Stimulated activated CD8-positive, alpha-beta memory T cell treated with anti-CD3 and anti-CD28 coated beads, Interleukin-15, amount 100 ng/mL, for 4 hours (primary cell): ENCODE measurements at regions not wholly inside any gene's neighbourhood (a gene's known extent, or its start where the extent isn't known, plus 50 kb on each side); places are given as distances from the start of the nearest gene placed in this dataset.
"Not testable (repeated sequence)": the region's sequence is repeated elsewhere in the genome, so short reads cannot be mapped to it uniquely, and the experiment has no call there.

ENCODE experiments used
- DNase-seq, 2 donors: peaks; one replicate each; pipeline ENCODE4 v3.0.0-alpha.2; 2020; ENCODE audit warnings: low read depth in 2 of 2

DNA sequence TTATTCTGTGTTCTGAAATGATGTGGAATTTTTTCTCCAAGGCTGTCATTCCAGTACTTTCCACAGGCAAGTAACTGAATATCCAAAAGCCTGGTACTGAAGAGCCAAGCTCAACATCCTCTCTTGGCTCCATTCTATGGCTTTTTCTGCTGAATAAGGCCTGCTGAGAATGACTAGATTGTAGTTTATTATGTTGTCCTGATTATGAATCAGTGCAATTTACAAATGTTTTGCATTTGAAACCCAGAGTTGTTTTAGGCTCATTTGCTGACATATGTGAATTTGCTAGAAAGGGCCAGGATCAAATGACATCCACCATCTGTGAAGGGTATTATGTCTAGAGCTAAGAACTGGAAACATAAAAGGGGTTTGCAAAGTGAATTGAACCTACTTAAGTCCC is 596.6 kb downstream of the KCTD12 start:
- DNase-seq: no peak

DNA sequence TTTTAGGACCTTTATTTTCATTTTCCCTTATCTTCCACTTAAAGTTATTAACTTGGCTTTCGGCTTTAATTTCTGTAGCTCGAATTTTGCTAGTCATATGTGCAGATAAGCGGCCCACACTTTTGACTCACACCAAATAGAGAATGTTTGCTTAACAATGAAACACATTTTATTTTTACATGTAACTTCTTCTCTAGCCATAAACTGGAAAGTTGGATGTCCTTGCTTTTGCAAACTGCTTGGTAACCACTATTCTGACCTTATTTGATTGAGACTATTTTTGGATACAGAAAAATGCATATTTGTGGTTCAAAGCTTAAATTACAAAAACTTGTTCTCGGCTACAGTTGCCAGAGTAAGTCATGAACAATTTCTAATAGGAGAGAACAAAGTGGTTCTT is 600.0 kb downstream of the KCTD12 start:
- DNase-seq: no peak

DNA sequence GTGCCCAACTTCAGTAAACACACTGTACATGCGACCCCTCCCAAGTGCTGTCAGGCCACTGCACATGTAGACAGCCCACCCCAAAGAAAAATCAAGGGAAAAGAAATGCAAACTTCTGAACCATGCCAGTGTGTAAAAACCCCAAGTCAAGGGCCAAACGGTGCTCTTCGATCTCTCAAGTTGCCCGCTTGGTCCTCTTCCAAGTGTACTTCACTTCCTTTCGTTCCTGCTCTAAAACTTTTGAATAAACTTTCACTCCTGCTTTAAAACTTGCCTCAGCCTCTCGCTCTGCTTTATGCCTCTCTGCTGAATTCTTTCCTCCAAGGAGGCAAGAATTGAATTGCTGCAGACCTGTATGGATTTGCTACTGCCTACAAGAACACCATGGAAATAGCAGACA is 600.7 kb downstream of the KCTD12 start:
- no peak for DNase-seq

DNA sequence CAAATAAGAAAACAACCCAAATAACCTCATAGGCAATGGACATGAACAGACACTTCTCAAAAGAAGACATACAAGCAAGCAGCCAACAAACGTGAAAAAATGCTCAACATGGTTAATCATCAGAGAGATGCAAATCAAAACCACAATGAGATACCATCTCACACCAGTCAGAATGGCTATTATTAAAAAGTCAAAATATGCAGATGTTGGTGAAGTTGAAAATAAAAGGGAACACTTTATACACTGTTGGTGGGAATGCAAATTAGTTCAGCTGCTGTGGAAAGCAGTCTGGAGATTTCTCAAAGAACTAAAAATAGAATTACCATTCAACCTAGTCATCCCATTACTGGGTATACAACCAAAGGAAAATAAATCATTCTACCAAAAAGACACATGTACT is 606.4 kb downstream of the KCTD12 start:
- DNase-seq: not testable (repeated sequence)

DNA sequence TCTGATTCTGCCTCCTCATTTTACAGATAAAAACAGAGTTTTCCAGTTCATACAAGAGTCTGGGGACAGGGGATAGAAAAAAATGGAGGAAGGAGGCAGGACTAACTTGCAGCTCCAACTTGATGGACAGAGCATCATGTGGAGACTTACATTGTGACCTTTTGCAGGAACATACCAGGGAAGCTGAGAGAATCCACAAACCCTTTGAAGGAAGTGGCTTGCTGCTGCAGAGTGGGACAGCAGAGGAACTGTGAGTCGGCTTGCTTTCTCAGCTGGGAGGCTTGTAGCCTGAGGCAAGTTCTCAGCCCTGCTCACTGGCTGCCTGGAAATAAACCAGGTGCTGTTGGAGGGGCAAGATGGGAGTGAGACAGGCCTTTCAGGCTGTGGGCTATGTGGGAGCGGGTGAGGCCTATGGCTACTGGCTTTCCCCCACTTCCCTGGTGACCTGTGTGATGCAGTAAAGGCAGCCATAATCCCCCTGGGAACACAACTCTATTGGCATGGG is 614.4 kb downstream of the KCTD12 start:
- no peak for DNase-seq

DNA sequence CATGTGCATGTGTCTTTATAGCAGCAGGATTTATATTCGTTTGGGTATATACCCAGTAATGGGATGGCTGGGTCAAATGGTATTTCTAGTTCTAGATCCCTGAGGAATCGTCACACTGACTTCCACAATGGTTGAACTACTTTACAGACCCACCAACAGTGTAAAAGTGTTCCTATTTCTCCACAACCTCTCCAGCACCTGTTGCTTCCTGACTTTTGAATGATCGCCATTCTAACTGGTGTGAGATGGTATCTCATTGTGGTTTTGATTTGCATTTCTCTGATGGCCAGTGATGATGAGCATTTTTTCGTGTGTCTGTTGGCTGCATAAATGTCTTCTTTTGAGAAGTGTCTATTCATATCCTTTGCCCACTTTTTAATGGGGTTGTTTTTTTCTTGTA is 617.9 kb downstream of the KCTD12 start:
- not testable (repeated sequence) for DNase-seq

DNA sequence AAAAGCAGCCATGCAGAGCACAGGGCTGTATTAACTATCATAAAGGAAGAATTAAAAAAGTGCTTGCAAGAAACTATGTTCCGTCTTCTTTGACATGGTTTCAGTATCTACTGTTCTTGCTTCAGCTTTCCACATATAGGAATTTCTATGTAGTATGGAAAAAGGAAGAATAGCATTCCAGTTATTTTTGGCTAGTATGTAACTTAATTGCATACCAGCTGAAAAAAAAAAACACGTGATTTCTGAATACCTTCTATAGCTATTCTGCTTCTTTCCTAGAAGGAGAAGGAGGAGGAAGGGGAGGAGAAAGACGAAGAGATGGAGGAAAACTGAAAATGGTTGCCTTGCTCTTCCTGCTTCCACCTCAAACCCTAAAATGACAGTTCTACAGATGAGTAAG is 619.0 kb downstream of the KCTD12 start:
- DNase-seq: no peak

DNA sequence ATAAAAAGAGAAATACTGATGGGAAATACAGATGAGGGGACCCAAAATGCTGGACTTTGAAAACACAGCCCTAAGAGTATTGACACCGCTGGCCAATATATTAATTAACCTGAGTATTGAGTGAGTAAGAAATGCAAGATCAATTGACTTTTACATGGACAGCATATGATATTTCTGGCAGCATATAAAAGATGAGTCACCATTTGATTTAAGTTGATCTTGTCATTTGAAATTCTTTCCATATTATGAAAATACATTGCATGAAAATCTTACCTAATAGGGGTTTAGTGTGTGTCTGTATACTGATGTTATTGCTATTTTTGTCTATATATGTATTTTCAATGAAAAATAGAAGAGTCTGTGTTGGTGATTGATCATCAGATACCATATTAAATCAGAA is 619.6 kb downstream of the KCTD12 start:
- no peak for DNase-seq

DNA sequence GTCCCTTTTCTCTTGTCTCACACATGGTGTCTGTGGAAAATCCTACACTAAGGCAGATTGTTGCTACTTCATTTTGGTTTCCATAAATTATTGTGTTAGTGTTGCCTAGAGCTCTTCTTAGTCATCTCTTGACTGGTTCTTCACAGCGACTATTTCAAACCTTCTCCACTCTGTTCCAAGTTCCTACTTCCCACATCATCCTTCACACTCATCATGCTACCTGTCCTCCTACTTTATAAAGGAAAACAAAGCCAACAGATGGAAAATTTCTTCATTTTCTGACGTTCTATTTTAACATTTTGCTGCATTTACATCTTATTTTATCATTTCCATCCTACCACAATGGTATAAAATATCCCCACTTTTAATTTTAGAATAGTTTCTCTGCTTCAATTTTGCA is 614.1 kb downstream of the LMO7 start:
- DNase-seq: no peak

DNA sequence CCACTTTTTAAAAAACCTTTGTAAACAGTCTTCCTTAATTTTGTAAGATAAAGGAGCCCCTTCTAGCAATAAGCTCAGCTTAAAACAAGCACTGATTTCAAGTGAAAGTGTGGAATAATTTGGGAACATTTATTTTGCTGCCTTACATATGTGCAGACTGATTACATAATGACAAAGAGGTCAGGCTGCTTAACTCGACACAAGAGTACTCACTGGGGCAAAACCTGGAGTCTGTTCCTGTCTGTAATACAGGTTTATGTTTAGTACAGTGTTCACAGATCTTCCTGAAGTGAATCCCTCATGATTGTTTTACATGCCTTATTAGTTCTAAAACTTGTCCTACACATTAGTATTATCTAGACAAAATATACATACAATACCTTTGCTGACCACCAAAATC is 609.8 kb downstream of the LMO7 start:
- DNase-seq: no peak

DNA sequence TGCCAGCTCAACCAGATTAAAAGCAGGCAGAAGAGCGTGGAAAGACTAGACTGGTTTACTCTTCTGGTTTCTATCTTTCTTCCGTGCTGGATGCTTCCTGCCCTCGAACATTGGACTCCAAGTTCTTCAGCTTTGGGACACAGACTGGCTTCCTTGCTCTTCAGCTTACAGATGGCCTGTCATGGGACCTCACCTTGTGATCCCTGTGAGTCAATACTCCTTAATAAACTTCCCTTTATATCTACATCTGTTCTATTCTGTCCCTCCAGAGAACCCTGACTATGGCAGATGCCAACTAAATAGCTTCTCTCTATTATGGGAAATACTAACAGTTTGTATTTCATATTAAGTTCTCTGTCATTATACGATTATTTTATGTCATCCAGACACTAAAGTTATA is 609.1 kb downstream of the LMO7 start:
- DNase-seq: no peak

DNA sequence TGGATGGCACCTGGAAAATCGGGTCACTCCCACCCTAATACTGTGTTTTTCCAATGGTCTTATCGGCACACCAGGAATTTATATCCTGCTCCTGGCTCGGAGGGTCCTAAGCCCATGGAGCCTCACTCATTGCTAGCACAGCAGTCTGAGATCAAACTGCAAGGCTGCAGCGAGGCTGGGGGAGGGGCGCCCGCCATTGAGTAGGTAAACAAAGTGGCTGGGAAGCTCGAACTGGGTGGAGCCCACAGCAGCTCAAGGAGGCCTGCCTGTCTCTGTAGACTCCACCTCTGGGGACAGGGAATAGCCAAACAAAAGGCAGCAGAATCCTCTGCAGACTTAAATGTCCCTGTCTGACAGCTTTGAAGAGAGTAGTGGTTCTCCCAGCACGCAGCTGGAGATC is 607.0 kb downstream of the LMO7 start:
- not testable (repeated sequence) for DNase-seq

DNA sequence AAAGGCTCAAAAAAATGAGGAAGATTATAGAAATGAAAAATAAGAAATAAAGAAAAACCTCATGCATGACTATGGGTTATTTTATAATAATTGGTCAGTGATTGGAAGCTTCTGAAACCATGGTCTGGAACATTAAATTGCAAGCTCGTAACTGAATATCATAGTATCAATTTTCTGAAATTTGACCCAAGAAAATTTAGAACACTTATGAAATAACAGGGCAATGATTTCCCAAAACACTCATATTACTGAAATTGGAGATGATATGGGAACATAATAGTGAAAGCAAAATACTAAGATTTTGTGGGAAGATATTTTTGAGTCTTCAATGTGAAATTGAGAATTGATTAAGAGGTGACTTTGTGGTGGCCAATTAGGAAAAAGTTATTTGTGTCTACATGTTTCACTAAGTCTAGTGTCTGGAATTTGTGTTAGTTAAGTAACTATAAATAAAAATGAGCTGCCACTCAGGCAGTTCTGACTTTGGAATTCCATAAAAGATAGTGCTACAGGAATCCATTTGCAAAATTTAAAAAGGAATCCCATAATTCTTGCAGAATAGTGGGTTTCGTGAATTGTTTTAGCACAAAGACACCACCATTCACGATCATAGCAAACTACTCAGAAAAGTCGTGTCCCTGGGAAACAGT is 603.0 kb downstream of the LMO7 start:
- no peak for DNase-seq

DNA sequence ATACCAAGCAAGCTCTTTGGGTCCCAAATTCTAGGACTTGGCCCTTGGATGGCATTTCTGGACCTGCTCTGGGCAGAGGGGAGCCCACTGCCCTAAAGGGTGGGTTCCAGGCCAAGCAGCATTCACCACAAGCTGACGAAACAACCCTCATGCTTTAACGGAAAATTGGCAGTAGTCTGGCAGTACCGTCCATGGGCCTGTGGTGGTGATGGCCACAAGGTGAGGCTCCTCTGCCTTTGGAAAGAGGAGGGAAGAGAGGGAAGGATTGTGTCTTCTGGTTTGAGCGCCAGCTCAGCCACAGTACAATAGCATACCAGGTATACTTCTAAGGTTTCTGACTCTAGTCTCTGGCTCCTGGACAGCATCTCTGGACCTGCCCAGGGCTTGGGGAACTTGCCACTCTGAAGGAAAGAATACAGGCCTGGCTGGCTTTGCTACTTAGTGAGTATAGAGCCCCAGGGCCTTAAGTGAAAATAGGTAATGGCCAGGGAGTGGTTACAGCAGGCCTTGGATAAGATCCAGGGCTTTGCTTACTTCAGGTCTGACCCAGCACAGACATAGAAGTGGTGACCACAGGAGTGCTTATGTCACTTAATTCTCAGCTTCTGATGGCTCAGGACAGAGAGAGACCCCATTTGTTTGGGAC is 595.5 kb downstream of the LMO7 start:
- DNase-seq: no peak

DNA sequence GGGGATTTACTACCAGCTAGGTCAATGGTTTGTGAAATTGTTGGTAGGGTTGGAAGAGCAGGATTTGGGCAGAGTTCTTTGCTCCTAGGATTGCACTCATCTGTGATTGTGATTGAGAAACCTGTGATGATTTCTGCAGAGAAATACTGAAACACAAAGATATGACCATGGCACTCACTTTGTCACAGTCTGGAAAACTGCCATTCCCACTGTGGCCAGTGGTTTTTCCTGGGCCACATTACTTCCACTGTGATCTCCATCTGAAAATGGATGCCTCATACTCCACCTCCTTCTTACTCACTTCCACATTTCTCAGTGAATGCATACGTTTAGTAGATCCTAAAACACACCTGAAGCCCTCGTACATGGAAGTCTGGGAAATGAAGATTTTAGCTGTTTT is 593.2 kb downstream of the LMO7 start:
- DNase-seq: no peak

DNA sequence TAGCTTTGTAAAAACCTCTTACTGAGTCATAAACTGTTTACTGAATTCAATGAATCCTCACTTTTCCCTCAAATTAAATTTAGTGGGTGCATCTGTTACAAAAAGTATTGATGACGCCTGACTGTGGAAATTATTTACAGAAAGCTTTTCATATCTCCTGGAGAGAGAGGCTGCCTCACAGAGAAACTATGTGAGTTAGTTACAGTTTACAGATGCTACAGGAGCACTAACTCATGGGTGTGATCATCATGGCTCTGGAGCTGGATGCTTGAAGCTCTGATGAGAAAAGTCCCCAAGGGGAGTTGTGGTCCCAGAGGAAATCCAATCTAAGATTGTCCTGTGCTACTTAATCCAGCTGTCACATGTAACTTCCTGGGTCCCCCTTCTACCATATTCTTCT is 590.8 kb downstream of the LMO7 start:
- DNase-seq: no peak

DNA sequence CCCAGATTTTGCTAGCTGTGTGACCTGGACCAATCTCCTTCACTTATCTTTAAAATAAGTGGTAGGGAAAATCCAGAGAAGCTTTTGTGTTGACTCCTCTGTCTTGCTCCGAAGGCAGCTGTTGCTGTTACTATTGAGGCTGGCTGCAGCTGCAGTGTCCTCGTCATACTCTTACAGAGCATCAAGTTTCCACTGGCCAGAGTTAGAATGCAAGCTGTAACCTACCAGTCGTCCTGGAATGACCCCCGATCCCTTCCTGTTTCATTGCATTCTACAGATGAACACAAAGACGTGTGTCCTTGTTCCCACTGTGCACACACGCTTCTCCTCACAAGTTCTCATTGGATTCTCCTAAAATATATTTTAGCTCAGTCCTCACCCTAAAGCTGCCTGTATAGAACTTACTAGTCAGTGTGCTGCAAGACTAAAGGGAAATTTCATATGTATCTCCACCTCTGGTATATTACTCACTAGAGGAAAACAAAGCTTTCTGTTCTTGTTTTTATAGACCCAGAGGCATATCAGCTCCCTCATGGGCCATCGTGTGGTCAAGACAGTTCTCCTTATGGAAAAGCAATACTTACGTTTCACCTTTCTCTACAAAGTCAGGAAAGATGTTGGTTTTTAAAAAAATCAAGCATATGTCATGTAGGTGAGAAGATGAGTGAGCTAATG is 589.8 kb downstream of the LMO7 start:
- DNase-seq: no peak

DNA sequence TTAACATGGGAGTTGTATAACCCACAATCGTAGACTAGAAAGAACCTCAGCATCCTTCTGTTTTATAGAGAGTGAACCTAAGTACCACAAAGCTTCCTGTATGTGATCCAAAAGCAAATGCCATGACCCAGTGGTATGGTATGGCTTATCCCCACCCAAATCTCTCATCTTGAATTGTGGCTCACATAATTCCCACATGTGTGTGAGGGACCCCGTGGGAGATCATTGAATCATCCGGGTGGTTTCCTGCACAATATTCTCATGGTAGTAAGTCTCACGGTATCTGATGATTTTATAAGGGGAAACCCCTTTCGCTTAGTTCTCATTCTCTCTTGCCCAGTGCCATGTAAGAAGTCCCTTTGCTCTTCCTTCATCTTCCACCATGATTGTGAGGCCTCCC is 587.9 kb downstream of the LMO7 start:
- DNase-seq: no peak

DNA sequence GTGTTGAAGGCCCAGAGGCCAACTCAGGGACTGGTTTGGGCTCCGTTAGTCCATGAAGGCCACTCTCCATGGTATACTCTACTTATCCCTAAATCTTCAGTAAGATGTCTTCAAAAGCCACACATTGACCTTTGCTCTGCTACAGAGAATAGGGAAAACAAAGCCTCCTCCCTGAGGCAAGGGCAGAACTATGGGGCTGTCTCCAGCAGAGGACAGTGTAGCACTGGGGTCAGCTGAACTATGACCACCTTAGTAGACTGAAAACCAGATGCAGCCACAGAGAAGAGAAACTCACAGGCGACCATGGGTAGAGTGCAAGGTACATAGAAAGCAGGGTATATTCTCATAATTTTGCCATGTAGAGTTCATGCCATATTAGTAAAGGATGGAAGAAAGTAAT is 587.4 kb downstream of the LMO7 start:
- DNase-seq: no peak

DNA sequence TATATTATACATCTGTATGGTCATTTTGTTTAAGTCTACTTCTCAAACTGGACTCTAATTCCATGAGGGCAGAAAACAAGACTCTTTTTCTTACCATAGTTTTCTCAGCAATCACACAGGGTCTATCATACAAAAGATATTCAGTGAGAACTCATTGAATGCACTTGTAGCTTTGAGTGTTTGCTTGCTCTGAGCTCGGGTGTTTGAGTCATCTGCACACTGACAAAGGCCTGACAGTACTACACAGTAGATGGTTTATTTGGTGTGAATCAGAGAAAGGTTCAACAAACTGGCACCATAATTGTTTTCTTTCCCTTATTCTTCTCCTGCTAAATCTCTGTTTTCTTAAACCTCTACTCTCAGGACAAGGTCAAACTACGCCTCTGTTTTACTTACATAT is 586.4 kb downstream of the LMO7 start:
- no peak for DNase-seq

DNA sequence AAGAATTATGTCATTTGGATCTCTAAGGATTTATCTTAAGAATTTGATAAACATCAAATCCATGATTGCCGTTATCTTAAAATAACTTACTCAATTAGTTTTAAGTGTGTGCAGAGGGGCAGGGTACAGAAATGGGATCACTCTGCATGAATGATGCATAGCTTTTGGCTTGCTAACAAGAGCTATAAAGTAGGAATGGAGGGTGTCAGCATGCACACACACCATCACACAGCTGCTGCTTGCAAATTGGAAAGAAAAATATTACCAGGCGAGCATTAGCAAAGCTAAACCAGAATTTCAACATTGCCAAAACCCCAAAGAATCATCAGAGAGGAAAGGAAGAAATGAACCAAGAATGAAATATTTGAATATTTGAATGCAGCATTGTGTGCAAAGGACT is 580.6 kb downstream of the LMO7 start:
- DNase-seq: no peak

DNA sequence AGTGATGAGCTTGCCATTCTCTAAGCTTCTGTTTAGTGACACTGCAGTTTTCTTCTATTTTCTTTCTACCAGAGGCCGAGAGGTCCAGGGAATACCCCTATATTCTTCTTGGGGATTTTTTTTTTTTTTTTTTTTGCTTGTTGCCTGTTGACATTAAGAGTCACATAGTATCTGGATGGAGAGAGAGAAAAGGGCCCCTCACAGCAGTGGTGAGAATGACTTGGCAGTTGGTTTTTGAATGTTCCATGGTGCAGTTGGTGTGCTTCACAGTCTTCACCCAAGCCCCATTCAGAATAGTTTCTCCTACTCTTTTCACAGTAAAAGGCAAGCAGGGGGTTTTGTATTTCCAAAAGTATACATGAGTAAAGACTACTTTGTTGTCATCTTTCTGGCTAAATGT is 577.9 kb downstream of the LMO7 start:
- no peak for DNase-seq

DNA sequence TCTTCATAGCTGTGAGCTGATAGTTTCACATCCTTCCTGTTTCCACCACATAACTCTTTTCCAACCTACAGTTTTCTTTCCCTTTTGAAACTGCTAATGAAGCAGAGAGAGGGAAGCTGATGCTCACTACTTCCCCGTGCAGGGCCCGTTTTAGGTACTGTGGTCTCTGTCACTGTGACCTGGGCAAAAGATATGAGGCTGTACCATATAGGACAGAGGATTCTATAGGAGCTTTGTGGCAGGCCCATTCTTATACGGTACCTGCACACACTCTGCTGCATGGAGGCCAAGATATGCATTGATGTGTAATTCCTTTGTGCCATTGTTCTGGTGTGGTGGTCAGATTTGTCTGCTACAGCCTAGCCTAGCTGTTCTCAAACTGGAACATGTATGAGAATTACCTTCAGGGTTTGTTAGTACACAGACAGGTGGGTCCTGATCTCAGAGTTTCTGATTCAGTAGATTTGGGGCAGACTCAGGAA is 577.3 kb downstream of the LMO7 start:
- no peak for DNase-seq
